Neural progenitor cell (in vitro differentiated cells): ENCODE measurements at regions not wholly inside any gene's neighbourhood (a gene's known extent, or its start where the extent isn't known, plus 50 kb on each side); places are given as distances from the start of the nearest gene placed in this dataset.

Experiments used
- CTCF ChIP-seq: fragments of 200-600 bp; sonication (generic); IDR thresholded peaks from 2 replicates; pipeline ENCODE4 v1.5.1; 2017; ENCODE audit warnings: antibody characterized with exemption, mild to moderate bottlenecking
- EZH2phosphoT487 ChIP-seq: fragments of 200-600 bp; sonication (generic); IDR thresholded peaks from 2 replicates; pipeline ENCODE4 v1.6.1; 2017; ENCODE audit warnings: antibody characterized with exemption

DNA sequence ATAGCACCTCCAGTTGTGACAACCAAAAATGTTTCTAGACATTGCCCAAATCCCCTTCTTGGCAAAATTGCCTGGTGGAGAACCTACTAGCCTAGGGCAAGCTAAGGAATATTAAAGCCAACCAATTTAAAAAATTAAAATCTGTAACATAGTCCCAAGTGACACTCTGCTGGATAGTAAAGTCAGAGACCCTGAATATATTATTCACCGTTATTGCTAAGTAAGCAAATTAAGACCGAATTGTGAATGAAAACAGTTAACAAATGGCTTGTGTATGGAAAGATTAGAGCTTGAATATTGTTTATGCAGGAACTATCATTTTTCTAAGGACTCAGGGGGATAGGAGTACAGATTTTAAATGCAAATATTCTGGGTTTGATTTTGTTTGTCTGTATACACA lies 208.1 kb downstream of the DMAC1 start:
- TF ChIP-seq CTCF, result no peak
- no peak for TF ChIP-seq EZH2phosphoT487
